Vagina (tissue), 2 donors: ENCODE measurements at regions not wholly inside any gene's neighbourhood (a gene's known extent, or its start where the extent isn't known, plus 50 kb on each side); places are given as distances from the start of the nearest gene placed in this dataset.

Experiments used
- POLR2AphosphoS5 ChIP-seq, 2 donors: sonication (generic); formaldehyde crosslinking; IDR thresholded peaks; one replicate each; pipeline ENCODE4 v1.9.0; 2017; ENCODE audit warnings: antibody characterized with exemption in 2 of 2, mild to moderate bottlenecking in 2 of 2, low read depth in 1 of 2; ENCODE audit not compliant: insufficient read depth in 1 of 2
- TF ChIP-seq, protein P1 (sequence below), 3 experiments: fragments of 450-650 bp in 2 of 3; fragments of 200-600 bp in 1 of 3; sonication (generic) in 1 of 3; IDR thresholded peaks; one replicate each; pipeline ENCODE4 v1.5.1; 2017 to 2019; ENCODE audit warnings: antibody characterized with exemption in 3 of 3, mild to moderate bottlenecking in 2 of 3, moderate library complexity in 2 of 3

DNA sequence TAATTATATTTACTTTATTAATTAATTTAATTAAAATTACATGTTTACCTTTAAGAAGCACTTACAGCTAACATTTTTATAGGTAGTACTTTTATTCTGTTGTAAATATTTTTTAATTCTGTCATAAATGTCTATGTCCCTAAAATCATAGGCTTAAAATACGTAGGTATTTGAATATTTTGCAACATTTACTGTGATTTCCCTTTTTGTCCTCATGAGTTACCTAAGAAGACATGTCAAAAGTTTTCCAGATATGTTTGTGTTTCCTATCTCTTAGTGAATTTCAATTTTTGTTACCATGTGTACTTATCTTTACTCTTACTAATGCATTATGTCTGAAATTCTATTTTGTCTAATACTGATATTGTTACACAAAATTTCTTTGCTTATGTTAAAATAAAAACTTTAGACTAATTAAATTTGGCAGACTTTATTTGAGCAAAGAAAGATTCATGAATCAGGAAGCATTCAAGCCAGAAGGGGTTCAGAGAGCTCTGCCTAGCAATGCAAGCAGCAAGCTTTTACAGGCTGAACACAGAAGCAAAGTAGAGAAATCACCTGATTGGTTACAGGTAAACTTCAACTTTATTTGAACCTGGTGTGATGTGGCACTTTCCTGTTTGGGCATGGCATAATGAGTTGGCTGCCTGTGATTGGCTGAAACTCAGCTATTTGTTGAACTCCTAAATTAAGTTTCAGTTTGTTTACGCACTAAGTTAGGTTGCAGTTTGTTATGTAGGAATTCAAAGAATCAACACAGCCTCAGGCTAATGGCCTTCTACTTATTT lies 123.2 kb upstream of the TMEM170B start:
- TF ChIP-seq POLR2AphosphoS5 (IDR thresholded peaks at IDR 0.05; ENCODE audit: insufficient read depth in 1 of 2, low read depth in 1 of 2) = peak in 1 of 2 donors; percentile 87
- TF ChIP-seq, protein P1, sequence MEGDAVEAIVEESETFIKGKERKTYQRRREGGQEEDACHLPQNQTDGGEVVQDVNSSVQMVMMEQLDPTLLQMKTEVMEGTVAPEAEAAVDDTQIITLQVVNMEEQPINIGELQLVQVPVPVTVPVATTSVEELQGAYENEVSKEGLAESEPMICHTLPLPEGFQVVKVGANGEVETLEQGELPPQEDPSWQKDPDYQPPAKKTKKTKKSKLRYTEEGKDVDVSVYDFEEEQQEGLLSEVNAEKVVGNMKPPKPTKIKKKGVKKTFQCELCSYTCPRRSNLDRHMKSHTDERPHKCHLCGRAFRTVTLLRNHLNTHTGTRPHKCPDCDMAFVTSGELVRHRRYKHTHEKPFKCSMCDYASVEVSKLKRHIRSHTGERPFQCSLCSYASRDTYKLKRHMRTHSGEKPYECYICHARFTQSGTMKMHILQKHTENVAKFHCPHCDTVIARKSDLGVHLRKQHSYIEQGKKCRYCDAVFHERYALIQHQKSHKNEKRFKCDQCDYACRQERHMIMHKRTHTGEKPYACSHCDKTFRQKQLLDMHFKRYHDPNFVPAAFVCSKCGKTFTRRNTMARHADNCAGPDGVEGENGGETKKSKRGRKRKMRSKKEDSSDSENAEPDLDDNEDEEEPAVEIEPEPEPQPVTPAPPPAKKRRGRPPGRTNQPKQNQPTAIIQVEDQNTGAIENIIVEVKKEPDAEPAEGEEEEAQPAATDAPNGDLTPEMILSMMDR (IDR thresholded peaks at IDR 0.05) = no peak
